GM18502 (cell line): ENCODE measurements at regions not wholly inside any gene's neighbourhood (a gene's known extent, or its start where the extent isn't known, plus 50 kb on each side); places are given as distances from the start of the nearest gene placed in this dataset.

Experiments used
- ATAC-seq: cut with Tn5 transposase; IDR thresholded peaks from one replicate; pipeline ENCODE4 v1.9.1; 2021; ENCODE audit warnings: mild to moderate bottlenecking; ENCODE audit not compliant: unreplicated experiment, poor library complexity

GRCh38 chr15:61422773-61423172 is 193.7 kb upstream of the RORA start:
- ATAC-seq = no peak

DNA sequence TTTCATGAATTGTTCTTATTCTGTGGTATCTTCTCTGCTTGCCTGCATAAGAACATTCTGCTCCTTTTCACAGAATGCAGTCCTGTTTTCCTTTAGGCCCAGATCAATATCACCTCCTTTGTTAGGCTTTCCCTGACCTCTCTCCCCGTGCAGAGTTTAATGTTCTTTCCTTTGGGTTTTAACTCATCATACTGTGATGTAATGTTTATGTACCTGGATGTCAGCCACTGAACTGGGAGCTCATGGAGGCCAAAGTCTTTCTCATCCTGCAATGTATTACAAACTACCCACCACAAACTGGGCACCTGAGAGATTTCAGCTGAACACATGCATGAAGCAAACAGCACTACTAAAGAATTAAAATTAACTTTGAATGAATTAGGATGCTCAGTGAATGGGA is 192.8 kb upstream of the RORA start:
- no peak for ATAC-seq

DNA sequence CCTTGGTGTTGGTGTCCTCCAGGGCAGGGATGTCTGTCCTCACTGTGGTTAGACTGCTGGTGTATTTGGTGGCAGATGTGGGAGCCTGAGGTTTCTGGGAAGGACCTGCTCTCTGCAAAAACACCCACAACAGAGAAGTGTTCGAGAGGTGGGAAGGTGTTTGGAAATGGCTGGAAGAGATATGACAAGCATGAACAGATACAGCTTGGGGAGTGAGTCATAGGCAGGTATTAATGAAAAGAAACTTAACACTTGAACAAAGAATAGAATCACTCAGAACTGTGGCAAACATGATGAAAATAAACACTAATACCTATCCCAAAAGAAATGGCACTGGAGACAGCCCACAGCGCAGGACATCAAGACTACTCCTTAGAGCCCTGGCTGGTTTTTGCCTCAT is 192.4 kb upstream of the RORA start:
- no peak for ATAC-seq

DNA sequence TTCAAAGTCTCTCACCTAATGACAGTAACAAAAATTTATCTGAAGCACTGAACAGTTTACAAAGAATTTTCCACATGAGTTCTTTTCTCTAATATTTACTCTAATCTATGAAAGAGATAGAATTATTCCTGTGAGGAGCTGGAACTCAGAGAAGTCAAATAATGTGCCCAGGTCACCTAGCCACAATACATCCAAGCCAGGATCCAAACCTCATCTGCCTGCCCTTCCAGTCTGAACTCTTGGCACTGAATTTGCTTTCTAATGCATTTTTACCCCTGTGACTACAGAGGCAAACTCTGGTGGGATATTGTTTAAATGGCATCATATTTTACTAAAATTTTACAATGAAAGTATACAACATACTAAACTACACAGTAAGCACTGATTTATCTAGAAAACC is 191.4 kb upstream of the RORA start:
- no peak for ATAC-seq

DNA sequence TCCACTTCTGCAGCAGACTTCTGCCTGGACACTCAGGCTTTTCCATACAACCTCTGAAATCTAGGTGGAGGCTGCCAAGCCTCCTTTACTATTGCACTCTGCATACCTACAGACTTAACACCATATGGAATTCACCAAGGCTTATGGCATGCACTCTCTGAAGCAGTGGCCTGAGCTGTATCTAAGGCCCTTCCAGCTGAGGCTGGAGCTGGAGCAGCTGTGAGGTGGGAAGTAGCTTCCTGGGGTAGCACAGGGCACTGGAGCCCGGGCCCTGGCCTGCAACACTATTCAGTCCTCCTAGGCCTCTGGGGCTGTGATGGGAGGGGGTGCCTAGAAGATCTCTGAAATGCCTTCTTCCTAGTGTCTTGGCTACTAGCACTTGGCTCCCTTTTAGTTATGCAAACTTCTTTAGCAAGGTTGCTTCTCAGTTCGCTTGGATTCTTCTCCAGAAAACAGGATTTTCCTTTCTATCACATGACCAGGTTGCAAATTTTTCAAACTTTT is 186.6 kb upstream of the RORA start:
- no peak for ATAC-seq

DNA sequence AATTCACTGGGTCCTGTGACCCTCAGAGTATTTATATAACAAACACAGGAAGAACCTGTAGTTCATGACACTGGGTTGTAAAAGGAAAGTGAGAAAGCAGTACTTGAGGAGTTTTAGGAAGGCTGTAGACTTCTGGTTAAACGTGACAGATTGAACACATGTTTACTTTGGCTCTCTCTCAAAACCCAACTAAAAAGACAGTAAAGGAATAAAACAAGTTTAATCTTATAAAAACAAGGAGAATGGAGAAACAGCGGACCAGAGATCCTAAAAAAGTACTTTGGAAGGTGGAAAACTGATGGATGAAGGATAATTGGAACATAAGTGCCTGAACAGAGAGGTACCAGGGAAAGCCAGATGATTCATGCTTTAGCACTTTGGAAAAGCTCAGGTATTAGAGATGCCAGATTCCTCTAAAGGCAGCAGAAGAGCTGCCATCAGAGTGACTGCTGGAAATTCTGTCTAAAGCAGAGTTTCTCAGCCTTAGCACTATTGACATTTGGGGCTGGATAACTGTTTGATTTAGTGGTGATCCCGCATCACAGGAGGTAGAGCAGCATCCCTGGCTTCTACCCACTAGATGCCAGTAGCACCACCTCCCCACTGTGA is 182.9 kb upstream of the RORA start:
- no peak for ATAC-seq

DNA sequence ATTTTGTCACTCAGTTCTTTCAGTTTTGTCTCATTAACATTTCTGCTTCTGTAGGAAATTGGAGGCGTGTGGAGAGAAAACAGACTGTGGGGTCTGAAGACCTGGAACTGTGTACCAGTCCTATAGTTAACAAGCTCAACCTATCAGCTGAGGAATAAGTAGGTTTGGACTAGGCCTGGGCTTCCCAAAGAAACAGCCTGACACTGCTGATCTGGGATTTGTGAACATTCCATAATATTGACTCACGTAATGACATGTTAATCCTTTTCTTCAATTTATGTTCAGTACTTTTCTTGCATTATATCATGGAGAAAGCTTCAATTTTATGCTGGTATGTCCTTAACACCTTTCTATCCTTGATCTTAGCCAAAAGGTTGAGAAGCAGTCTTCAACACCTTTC is 181.6 kb upstream of the RORA start:
- no peak for ATAC-seq

DNA sequence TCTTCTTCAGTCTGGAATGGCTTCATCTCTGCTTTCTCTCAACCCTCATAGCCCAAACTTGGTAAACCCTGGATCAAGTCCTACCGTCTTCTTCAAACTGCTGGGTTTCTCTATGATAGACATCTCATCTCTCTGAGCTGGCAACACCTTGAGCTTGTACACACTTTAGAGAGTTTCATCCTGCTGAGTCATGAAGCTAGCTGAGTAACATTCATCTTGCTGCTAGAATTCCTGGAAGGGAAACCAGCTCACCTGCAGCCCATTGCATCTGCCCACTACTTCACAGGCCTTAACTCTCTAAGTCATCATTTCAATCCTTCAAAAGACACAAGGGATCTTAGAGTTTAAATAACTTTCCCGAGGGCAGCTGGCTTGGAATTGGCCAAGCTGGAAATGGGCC is 175.5 kb upstream of the RORA start:
- no peak for ATAC-seq

GRCh38 chr15:61403884-61404283 is 174.8 kb upstream of the RORA start:
- no peak for ATAC-seq

GRCh38 chr15:61401903-61402698 is 173.0 kb upstream of the RORA start:
- no peak for ATAC-seq

DNA sequence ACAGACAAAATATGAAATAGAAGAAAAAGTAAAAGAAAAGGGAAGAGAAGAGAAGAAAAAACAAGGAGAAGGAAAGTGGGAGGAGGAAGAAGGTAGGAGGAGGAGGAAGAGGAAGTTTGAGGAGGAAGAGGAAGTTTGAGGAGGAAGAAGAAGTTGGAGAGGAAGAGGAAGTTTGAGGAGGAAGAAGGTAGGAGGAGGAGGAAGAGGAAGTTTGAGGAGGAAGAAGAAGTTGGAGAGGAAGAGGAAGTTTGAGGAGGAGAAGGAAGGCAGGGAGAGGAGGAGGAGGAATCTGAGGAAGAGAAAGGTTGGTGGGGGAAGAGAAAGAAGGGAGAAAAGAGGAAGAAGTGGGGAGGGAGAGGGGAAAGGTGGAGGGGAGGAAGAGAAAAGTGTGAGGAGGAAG is 169.2 kb upstream of the RORA start:
- ATAC-seq = no peak

GRCh38 chr15:61396235-61396919 is 167.3 kb upstream of the RORA start:
- ATAC-seq = no peak

GRCh38 chr15:61393949-61394348 is 164.8 kb upstream of the RORA start:
- no peak for ATAC-seq

GRCh38 chr15:61393524-61393923 is 164.4 kb upstream of the RORA start:
- ATAC-seq = no peak

DNA sequence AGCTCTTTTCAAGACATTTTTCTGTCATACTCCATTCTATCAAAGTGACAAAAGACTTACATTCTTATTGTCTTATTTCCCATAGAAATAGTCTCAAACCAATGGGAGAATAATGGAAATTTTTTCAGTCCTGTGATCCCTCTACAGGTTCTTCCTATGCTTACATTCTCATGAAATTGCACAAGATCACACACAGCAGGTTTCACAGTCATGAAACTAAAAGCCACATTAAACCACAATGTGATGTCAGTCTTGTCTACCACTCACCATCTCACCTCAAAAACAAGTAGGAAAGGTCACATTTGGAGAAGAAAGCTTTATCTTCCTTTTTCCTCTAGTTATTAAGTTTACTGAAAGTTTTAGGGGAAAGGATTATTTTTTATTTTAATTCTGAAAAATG is 161.0 kb upstream of the RORA start:
- no peak for ATAC-seq

DNA sequence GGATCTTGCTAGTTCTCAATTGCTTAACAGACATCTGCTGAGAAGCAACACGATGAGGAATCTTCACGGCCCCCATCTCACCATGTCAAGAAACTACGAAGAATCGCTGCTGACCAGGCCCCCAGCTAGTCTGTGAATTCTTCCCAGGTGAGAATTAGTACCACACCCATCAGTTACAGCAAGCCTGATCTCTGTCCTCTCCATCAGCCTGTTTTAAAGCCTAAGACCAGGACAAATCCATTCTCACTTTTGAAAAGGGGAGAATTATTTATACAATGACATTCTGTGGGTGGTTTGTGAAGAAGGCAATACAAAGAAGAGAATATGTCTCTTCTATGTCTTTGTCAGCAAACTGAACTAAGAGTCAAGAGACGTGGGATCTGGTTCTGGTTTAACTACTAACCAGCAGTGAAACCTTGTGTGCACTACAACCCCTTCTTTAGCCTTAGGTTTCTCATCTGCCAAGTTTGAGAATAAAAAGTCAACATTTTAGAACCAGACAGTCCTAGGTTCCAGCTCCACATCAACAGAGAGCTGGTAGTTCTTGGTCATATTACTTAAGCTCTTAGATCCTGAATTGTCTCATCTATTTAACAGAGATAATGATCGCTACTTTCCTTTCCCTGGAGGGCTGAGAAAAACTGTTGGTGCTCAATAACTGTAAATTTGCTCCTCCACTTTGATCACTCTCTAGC is 160.4 kb upstream of the RORA start:
- no peak for ATAC-seq

- ATAC-seq = no peak
Observed at GRCh38 chr15:61387675-61388074, 158.6 kb upstream of the RORA start.

- no peak for ATAC-seq
Observed at GRCh38 chr15:61383421-61383820, 154.3 kb upstream of the RORA start.

DNA sequence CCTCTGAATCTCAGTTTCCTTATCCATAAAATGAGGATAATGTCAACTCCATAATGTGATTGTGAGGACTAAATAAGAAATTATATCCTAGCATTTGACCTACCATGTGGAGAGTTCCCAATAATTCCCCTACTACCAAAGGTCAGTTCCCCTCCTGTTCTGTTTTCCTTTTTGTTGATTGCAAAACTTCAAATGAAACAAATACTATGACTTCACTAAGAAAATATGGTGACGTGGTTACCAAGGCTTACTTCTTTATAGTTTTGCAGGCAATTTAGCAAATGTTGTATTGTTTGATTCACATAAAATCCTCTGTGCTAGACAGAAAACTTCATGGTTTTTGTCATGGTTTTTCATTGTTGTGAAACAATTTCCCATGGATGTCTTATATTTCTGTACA is 153.8 kb upstream of the RORA start:
- no peak for ATAC-seq

DNA sequence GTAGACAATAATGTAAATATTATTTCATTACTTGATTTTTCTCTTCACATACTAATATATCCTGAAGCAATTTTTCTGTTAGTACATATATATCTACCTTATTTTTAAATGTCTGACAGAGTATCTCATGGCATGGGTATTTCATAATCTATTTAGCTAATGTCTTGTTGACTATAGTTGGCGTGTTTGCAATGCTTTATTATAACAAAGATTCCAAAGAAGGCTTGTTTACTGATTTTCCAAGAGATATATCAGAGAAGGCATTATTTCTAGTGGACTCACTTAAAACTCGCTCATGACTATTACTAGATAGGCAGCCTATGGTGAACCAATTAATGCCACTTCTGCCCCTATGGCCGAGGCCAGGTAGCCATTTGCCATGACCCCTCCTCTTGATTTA is 152.4 kb upstream of the RORA start:
- no peak for ATAC-seq

DNA sequence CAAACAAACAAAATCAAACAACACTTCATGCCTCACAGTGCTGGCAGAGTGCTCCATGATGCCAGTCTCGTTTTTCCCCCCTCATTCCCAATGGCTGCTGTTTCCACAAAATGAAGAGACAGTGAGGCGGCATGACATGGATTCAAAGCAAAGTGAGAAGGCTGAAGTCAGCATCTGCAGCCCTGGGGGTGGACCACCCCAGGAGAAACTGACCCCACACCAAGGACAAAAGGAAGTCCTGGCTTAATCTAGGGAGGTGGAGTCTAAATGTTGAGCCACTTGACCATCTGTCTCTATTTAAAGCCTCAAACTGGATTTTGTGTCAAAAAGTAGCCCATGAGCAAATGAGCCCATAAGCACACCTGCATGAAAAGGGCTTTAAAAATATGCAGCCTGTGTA is 151.2 kb upstream of the RORA start:
- no peak for ATAC-seq
